GM19395 (cell line): ENCODE measurements at regions not wholly inside any gene's neighbourhood (a gene's known extent, or its start where the extent isn't known, plus 50 kb on each side); places are given as distances from the start of the nearest gene placed in this dataset.

Experiments
- ATAC-seq: cut with Tn5 transposase; IDR thresholded peaks from one replicate; pipeline ENCODE4 v1.9.1; 2021; ENCODE audit warnings: mild to moderate bottlenecking, moderate library complexity; ENCODE audit not compliant: unreplicated experiment

DNA sequence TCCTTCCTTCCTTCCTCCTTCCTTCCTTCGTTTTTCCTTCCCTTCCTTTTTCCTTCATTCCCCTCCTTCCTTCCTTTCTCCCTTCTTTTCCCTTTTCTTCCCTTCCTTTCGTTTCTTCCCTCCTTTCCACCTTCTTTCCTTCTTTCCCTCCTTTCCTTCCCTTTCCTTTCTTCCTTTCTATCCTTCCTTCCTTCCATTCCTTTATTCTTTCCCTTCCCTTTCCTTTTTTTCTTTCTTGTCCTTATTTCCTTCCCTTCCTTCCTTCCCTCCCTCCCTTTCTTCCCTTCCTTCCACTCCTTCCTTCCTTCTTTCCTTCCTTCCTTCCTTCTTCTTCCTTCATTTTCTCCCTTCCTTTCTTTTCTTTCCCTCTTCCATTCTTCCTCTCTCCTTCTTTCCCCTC, 394.6 kb downstream of the GABRB3 start:
- ATAC-seq: no peak

DNA sequence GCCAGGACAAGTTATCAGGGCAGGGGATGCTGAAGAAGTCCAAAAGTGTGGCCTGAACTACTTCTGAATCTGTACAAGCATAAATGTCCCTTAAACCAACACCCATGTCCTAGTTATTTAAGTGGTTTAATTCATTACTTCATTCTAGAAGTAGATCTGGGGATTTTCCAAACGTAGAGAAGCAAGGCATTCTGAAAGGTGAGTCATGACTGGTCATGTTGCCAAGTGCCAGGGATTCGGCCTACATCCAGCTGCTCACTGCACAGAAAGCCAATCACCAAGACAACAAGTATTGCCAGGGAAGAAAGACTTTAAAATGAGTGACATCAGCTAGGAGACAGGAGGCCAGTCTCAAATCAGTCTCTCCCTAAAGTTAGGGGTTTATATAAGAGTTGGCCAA, 396.6 kb downstream of the GABRB3 start:
- ATAC-seq: no peak

DNA sequence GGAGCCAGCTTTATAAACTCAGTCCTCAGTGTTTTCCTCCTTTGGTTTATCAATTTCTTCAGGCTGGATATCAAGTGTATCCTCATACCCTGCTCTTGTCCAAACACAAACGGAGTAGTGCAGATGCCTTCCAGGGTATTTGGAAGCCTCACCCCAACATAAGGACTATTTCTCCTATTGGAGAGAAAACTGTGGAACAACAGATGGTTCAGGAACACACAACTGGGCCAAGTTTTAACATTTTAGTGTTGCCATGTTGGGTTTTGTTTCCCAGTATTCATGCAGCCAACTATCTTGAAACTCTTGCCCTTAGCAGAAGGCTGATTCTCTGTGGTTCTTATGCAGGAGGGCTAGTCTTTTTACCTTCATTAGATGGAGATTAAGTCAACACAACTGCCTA, 398.1 kb downstream of the GABRB3 start:
- ATAC-seq: no peak

DNA sequence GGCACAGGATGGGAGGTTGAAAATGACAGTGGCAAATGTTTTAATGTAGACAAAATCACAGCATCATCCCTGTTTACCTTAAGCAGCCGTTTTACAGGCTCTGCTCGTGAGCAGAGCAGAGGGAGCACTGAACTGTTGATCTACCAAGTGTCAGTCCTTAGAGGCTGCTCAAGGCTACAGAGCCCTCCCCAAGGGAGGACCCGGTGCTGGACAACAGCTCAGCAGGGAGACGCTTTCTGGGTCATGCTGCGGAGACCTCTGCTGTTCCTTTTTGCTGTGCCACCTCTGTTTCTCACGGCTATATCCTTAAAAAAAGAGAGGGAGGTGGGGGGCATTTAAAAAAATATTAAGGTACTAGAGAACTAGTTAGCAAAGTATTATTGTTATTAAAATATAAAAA, 400.2 kb downstream of the GABRB3 start:
- no peak for ATAC-seq

DNA sequence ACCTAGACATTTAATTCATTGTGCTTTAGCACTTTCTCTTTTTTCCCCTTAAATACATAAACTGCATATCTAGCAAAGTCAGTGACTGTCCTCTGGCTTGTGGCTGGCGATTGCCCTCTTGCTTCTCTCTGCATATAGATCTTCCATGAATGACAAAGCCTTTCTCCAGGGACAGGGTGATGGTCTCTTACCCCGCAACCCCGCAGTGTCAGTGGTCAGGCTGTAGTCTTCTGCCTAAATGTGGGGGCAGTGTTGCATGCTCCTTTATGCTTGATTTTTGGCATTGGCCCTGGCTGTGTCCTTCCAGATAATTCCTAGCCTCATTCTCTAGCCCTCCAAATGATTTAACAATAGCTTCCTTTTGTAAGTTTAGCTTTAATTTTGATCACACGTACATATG, 407.8 kb downstream of the GABRB3 start:
- ATAC-seq: no peak

DNA sequence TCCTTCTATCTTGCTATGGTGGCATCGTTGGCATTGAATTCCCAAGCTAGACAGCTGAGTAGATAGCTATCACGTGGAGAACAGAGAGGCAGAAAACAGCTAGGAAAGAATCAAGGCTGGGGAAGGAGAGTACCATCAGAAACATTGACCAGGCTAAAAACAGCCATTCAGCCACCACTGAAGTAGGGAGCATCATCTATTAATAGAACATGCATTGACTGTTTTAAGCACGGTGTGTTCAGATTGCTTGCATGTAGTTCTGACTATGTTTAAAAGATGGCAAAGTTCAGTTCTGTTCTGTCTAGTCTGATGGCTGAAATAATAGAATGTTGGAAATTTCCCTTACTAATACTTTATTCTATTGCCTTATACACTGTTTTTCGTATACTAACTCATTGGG, 413.0 kb downstream of the GABRB3 start:
- no peak for ATAC-seq

DNA sequence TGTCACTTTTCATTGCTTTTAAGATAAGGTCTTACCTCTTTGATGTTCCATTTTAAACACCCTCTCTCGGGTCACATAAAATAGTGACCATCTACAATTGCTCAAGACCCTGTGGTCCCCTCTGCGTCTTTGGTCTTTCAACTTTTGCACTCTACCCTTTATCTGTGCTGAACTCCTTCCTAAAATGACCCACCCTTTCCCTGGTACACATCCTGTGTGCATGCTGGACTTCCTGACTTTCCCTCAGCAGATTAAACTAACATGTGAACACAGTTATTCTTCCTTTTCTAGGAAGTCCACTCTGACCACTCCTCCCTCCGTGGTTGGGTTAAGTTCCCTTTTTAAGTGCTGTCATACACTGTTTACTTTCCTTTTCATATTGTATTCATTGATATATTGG, 414.2 kb downstream of the GABRB3 start:
- no peak for ATAC-seq

DNA sequence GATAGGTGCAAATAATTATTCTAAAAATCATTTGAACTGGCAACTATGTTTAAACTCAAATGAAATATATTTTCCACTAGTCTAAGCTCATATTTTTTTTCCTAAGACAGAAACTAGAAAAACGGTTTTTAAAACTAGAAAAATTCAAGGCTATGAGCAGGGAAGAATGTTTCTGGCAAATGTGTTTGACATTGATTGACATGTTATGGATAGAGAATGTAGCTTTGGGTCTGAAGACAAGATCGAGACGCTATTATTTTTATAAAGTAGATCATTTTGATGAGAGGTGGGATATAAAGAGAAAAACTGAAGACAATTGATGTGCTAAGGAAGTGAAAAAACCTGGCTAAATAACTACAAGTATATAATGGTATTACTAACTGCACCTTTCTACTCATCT, 415.2 kb downstream of the GABRB3 start:
- no peak for ATAC-seq

DNA sequence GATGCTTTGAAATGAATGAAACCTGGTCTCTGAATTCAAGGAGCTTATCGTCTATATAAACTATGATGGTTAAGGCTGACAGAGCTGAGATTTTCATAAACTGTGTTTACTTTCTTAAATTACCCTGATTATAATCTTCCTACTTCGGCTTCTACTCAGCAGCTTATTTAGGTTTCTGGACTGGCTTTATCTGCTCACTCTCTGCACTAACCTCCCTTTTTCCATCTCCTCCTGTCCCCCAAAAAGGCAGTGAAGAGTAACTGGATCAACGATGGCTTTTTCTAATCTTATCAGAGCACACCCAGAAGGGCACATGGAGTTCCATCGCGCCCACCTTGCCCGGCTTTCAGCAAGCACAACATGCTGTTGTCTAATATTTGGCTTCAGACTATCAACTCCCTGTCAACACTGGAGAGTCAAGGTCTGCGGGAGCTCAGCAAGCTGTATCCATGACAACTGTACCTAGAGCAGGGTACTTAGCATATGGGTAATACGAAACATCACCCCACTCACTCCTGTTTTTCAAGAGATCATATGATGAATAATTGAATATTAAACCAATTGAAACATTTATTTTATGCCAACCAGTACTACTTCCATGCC, 417.3 kb downstream of the GABRB3 start:
- no peak for ATAC-seq

DNA sequence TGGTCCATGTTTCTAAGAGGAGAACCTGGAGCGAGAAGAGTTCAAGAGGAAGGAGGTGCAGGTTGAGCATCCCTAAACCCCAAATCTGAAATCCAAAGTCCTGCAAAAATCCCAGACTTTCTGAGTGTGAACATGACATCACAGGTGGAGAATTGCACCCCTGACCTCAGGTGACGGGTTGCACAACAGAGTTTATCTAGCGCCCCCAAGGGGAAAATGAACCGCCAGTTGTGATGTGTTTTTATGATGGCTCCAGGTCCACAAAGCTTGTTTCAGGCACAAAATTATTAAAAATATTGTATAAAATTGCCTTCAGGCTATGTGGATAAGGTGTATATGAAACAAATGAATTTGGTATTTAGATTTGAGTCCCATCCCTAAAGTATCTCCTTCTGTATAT, 420.0 kb downstream of the GABRB3 start:
- ATAC-seq: no peak

DNA sequence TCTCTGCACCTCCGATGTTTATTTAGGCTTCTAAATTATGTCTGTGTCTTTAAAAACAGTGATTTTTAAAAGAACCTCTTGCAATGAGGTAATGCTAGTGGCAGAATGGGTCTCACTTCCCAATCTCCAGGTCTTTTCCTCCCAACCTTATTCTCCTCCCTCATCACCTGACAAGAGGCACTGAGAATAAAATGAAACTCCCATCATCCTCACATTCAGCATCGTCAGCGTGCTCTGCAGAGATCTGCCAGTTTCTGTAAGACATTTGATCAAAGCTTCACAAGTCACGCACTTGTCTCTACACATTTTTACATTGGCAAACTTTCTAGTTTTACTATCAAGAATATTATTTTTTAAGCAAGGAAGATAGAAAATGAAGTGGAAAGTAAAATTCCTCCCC, 420.5 kb downstream of the GABRB3 start:
- no peak for ATAC-seq

DNA sequence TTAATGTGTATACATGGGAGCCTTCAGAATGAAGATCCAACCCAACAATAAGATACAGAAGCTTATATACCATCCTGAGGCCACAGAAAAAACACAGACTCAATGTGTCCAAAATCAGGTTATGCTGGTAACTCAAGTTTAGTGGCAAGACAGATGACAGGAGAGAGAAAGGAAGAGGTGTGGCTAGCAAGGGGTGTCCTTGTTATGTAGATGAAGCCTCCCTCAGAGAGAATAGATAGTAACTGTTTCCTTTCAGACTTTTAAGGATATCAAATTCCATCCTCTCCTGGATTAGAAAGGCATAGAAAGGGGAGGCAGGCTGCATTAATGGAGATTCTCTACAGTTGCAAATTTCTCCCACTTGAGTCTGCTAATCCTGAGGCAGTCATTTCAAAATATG, 447.4 kb downstream of the GABRB3 start:
- ATAC-seq: no peak

DNA sequence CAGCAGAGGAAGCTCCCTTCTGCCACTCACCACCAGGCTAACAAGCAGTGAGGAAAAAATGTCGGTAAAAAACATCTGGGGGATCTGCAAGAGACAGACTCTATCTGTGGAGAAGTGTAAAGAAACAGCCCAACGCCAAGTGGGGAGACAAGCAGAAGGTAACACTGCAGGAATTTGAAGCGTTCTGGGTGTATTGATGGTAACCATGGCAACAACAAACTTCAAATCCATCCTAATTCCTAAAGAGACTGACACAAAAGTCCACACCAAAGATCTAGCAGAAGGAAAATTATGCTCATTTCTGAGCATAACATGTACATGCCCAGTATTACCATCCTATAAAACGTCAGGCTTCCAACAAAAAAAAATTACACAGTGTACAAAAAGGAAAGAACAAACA, 449.3 kb downstream of the GABRB3 start:
- ATAC-seq: no peak

DNA sequence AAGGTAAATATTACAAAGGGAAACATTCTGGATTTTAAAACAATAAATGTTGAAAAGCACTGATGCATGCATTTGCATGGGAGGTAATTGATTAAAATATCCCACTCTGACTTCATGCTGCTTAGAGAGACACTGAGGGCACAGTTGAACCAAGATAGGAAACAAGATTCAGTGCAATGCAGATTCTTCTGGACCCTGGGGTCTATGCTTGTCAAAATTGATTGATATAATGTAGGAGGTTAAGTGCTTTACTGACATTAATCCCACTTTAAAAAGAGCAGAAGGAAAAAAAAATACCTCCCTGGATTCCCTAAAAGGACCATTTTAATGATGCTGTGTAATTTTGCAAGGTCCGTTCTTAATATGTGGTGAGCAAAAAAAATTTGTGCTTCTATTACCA, 454.2 kb downstream of the GABRB3 start:
- no peak for ATAC-seq

DNA sequence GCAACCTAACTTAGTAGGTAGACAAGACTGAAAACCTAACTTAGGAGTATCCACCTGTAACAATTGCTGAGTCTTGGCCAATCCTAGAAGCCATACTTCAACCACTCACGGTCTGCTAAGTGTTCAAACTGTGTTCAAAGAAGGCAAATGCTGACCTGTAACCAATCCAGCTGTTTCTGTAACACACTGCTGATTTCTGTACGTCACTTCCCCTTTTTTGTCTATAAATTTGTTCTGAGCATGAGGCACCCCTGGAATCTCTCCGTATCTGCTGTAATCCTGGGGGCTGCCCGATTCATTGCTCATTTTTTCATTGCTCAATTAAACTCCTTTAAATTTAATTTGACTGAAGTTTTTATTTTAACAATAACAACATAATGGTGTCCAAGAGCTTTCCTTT, 451.4 kb upstream of the ATP10A start:
- no peak for ATAC-seq

DNA sequence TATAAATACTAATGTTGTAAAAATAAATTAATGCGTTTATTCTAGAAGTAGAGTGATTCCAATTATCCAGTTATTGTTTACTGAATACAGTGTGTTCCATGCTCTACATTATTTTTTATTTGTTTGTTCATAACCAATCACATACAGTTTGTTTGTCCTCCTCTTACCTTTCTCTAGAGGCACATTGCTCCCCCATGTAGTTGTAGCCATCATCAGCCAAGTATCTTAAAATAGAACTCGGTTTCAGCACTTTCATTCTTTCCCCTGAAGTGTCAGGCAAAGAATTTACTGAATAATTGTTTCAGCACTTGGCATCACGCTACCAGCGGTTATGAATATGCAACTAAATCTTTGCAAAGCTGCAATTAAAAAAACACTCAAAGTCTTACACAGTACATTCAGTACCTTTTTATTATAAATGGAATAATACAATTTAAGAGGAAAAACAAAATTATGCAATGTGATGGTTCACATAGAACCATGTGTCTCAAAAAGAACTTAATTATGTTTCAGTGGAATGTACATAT, 448.6 kb upstream of the ATP10A start:
- no peak for ATAC-seq

DNA sequence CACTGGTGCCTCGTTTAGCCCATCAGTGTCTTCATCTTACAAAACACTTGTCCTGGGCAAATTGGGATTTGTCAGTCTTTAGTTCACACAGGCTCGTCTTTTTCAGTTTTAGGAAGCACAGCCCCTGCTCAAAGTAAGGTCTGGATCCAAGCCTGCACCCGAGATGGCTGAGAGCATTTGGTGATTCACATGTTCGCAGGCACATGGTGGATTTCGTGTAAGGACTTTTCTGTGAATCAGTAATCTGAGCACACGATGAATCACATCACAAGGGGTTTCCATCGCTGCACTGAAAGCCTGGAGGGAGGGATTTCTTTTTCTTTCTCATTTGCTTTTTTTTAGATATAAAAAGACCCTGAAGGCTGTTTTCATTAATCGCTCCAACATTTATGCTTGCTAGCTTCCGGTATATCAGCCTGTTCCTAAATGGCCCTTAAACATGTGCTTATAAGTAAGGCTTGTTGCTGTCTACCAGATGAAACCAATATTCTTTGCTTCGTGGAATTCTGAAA, 435.6 kb upstream of the ATP10A start:
- no peak for ATAC-seq

DNA sequence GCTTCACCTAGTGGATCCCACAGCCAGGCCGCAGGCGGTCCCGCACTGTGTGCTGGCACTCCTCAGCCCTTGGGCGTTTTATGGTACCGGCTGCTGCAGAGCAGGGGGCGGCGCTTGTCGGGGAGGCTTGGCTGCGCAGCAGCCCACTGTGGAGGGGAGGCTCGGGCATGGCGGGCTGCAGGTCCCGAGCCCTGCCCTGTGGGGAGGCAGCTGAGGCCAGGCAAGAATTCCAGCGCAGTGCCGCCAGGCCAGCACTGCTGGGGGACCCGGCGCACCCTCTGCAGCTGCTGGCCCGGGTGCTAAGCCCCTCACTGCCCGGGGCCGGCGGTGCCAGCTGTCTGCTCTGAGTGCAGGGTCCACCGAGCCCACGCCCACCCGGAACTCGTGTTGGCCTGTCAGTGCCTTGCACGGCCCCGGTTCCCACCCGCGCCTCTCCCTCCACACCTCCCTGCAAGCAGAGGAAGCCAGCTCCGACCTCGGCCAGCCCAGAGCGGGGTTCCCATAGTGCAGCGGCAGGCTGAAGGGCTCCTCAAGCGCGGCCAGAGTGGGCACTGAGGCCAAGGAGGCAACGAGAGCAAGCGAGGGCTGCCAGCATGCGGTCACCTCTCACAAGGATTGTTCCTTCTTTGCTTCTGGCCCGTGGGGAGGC, 435.0 kb upstream of the ATP10A start:
- no peak for ATAC-seq

DNA sequence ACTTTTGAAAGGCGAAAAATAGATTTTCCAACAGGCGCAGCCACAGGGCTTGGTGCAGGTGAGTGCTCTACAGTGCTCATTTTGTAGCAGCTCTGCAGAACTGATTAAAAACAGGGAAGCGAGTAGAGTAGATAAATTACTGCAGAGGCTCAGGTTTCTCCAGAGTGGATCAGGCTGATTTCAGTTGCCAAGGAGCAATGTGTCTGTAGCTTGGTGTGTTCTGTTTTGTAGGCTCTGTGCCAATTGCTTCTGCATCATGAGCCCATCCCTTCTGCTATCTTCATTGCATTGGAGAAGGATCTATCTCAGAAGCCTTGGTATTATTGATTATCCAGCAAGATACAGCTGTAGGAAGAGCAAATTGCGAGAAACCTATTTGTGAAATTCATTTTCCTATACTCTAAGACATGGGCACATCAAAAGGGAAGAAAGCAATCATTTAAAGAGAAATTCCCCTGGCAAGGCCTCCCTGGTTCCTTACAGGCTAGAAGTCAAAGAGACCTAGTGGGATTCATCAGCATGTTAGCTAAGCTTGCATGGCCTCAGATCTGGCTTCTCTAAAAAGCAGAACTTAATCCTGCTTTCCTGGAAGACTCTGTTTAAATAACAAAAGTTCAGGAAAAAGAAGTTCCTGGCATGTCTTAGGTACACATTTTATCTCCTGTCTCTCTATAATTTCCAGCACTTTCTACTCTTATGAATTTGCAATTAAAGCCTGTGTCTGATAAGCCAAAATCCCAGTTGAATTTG, 432.4 kb upstream of the ATP10A start:
- no peak for ATAC-seq

DNA sequence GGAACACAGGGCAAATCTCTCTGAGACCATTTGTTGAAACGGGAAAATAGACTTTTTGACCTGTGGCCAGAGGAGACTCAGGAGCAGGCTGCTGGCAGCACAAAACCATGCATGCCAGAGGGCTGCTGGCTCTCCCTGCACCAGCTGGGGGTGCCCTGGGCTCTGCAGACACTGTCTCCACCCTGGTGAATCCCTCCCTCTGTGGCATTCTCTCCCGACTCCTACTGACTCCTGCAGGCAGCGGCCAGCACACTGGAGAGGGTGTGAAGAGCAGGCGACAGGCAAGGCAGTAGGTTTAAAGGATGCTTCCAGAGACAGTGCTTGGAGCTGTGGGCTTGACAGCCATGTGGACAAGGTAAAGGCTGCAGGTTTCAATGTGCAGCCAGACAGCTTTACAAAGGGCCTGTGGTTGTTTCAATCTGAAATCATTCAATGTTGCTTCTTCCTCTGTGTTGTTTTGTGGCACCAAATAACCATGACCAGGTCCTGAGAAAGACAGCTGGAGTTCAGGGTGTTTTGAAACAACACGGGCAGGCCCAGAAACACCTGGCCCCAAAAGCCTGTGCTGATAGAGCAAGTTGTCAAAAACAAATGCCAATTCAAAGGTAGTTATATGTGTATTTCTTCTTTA, 431.0 kb upstream of the ATP10A start:
- ATAC-seq: no peak

DNA sequence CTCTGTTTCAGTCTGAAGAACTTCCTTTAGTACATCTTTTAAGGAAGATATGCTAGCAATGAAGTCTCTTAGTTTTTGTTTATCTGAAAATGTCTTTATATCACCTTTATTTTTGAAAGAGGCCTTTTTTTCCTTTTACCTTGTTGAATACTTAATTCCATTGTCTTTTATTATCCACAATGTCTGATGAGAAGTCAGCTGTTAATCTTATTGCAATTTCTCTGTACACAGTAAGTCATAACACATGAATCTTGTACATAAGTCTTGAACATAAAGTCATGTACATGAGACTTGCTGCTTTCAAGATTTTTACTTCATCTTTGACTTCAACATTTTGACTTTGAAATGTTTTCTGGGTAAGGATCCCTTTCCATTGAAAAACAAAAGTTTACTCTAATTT, 424.3 kb upstream of the ATP10A start:
- ATAC-seq: no peak

DNA sequence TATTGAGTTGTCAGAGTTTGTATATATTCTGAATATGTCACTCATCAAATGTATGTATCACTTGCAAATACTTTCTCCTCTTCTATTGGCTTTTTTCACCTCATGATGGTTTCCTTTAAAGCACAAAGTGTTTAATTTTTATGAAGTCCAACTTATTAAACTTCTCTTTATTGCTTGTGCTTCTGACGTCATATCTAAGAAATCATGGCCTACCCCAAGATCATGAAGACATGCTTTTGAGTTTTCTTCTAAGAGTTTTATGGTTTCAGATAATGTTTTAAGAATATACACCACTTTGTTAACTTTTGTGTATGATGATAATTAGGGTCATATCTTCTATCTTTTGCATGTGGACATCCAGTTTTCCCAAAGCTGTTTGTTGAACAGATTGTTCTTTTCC, 417.2 kb upstream of the ATP10A start:
- ATAC-seq: no peak
